Kidney capillary endothelial cell (primary cell): ENCODE measurements at regions not wholly inside any gene's neighbourhood (a gene's known extent, or its start where the extent isn't known, plus 50 kb on each side); places are given as distances from the start of the nearest gene placed in this dataset.

Source experiments
- DNase-seq: peaks from one replicate; pipeline ENCODE4 v3.0.0-alpha.2; 2018; ENCODE audit warnings: low spot score

DNA sequence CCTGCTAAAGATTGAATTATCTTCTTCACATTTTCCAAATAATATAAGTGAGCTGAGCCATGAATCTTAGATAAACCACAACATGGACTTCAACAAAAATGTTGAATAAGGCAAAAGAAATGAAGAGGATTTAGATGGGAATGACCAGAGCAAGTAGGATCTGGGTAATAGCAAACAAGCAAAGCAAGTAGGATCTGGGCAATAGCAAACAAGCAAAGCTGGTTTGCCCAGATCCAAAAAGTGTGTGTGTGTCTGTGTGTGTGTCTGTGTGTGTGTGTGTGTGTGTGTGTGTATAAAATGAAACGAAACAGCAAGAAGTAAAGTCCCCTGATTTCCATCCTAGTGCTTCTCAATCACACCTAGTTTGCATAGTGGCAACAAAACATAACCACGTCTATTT is 549.1 kb downstream of the RERGL start:
- DNase-seq, result no peak

DNA sequence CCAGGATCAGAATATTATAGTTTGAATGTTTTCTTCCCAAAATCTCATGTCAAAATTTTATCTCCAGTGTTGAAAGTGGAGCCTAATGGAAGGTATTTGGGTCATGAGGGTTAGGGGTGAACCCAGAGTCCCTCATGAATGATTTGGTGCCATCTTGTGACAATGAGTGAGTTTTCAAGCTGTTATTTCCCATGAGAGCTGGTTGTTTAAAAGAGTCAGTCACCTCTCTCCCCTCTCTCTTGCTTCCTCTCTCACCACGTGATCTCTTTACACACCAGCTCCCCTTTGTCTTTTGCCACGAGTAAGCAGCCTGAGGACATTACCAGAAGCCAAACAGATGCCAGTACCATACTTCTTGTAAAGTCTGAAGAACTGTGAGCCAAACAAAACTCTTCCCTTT is 561.6 kb downstream of the RERGL start:
- no peak for DNase-seq

DNA sequence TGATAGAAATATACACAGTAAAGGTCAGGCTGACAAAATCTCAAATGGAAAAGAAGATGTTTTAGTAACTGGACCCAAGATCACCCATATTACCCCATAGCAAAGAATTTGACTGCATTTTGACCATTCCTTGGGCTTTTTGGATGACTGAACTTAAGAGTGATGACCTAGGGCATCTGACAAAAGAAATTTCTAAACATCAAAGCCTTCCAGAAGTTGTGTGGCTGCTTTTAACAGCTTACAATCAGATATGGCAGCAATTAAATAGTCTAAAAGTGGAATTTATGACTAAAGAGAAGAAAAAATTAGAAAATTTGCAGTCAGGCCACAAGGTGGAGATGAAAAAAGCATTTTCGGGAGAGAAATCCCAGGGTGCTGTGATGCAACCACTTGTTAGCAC is 563.0 kb downstream of the RERGL start:
- DNase-seq, result no peak

DNA sequence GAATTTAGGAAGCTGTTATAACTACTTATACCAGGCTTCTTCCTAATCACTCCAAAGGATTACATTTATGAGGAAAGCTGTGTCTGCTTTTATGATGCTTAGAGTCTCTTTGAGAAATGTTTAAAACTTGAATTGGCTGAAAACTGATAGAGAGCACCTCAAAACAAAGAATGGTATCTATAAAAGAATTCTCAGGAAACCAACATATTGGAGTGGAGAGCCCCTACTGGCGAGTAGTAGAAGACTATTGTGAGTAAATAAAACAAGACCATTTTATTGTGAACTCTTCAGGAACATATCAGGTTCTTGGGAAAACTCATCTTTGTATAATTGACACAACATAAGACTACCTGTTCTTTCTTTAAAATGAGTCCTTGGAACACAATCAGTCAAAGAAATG is 578.6 kb downstream of the RERGL start:
- no peak for DNase-seq

DNA sequence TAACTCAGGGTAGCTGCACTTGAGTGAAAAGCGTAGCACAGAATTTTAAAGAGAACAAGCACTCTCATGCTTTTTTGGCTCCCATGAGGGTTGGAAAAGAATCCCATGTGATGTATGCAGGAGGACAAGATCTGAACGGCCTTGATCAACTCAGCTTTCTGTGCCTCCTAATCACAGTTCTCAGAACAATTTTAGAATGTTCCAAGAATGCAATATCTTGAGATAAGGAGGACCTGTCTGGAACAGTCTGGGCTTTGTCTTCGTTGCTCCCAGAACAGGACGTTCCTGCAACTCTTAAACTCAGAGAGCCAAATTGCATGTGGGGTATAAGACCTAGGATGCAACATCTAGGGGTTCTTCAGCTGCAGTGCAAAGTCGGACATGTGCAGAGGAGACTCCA is 582.7 kb downstream of the RERGL start:
- DNase-seq, result no peak

DNA sequence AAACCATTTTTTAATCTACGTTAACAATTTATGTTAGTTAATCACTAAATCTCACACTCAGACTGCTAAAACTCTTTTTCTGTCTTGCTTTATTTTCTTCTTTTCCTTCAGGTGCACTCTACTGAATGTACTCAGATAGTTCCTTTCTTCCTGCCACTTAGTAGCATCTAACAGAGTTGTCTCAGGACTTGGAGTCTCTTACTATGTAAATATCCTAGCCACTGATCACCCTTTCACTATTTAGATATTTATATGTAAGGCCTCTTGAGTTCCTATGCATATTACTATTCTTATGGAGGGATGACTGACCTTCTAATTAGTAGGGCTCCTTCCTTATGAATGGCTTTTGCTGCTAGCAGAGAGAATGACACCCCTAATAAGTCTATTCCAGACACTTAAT is 586.3 kb downstream of the RERGL start:
- no peak for DNase-seq

DNA sequence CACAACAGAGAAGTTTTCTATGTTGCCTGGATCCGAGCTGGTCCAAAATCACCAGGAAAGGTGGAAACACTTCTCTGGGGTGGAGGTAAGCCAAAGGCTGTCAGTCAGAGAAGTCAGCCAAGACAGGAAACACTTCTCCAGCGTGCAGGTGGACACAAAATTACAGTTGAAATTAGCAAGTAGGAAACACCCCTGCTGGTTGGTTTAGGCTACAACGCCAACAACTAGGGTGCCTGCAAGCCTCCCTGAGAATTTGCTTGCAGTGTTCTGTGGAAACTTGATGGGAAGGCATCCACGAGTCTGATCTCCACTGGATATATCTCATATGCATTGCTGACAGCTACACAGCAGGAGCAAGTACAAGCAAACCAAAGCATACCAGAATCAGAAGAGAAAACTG is 600.5 kb downstream of the RERGL start:
- DNase-seq, result no peak

DNA sequence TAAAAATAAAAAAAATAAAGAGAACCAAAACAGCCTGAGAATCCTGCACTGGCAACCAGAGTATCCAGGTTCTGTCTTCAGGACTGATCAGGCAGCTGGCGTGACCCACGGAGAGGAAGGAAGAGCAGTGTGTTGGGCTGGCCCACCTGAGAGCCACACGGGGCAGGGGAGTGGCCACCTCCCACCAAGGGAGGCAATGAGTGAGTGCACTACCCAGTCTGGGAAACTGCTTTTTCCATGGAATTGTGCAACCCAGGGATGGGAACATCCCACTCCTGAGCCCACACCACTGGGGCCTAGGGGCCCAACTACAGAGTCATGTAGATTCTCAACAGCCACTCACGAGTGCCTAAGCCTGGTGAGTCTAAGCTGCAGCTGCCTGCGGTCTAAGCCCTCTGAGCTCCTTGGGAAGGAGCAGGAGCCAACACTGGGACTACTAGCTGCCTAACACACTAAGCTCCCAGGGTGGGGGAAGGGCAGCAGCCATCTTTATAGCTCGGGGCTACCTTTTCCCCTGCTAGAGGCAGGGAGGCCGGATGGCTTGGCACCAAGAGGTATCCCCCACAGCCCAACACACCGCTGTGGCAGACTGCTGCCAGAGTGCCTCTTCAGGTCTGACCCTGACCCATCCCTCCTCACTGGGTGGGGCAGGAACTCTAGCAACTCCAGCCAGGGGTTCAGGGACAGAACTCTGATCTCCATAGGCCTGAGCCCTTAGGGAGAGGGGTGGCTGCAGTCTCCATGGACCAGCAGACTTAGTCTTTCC is 610.9 kb downstream of the RERGL start:
- DNase-seq, result no peak

DNA sequence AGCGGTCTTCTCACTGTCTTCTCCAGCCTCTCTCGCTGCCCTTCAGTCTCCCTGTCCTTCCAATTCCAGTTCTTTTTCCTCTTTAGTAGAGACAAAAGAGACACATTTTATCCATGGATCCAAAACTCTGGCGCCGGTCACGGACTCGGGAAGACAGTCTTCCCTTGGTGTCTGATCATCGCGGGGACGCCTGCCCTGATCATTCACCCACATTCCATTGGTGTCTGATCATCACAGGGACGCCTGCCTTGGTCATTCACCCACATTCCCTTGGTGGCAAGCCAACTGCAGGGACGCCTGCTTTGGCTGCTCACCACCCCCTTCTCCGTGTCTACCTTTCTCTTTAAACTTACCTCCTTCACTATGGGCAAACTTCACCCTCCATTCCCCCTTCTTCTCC is 619.5 kb downstream of the RERGL start:
- DNase-seq, result no peak

DNA sequence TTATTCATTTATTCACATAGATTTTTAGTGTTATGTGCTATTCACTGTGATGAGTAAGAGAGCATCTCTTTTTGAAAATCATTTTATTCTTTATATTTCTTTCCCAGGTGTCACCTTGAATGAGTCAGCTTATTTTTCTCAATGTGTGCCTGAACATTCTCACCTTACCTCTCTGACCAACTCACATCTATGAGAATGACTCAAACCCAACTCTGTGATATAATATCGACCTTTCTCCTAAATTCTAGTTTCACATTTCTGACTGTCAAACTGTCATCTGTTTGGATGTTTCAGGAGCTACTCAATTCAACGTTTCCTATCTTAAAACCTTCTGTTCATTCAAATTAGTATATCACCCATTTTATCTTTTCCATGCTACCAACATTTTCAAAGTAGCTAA is 630.8 kb downstream of the RERGL start:
- no peak for DNase-seq

DNA sequence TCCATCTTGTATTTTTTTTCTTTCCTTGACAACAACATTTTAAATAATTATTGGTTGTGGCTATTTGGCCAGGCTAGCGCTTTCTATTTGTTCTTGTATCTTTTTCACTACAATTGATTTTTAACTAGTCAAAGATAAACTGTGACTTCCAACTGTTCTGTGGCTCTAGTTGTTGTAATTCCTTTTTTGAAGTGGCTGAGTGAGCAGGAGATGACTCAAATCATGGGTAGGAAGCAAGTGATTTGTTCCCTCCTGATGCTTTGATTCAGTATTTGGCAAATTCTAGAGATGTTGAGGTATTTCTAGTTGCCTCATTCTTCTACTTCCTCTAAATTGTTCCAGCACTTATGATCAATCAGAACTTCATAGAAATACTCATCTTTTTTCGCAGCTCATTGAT is 633.5 kb downstream of the RERGL start:
- no peak for DNase-seq

DNA sequence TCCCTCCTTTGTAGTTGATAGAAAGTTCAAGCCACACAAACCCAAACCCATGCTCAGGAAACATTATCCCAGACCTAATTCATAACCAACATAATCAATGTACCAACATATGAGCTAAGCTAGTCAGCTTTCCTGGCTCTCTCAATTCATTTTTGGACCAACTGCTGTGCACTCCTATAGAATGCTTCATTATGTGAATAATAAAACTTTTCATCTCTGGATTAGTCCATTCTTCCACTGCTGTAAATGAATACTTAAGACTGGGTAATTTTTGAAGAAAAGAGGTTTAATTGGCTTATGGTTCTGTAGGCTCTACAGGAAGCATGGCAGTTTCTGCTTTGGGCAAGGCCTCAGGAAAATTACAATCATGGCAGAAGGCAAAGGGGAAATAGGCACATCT is 651.9 kb downstream of the RERGL start:
- no peak for DNase-seq

DNA sequence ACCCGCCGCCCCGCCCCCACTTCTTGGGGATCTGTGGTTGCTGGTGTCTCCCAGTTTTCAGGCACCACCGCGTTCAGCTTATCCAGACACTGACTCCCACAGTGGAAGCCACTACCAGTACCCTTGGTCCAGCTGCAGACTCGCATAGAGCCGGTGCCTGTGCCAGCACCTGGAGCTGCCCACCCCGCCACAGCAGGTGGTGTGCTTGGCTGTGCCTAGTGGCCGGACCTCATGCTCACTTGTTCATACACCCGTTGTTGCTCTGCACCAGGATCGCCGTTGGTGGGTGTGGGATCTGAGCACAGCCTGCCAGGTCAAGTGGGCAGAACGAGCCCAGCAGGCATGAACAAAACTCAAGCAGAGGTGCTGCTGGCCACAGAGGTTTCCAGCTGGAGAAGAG is 673.2 kb downstream of the RERGL start:
- DNase-seq, result no peak

DNA sequence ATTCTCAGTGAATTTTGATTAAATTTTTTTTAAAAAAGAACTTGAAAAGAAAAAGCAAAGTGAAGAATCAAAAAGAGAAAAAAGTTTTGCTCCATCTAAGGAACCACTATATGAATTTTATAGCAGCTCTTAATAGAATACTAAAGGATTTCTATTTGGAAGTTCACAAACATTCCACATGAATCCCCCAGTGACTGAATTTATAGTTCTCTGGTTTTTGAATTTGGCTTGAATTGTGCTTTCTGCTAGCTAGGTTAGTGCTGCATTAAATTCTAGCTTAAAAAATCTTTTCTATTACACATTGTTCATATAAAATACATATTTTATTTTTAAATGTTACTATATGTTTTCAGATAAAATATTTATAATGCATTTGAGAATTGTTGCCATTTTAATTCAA is 675.4 kb downstream of the RERGL start:
- DNase-seq, result no peak

DNA sequence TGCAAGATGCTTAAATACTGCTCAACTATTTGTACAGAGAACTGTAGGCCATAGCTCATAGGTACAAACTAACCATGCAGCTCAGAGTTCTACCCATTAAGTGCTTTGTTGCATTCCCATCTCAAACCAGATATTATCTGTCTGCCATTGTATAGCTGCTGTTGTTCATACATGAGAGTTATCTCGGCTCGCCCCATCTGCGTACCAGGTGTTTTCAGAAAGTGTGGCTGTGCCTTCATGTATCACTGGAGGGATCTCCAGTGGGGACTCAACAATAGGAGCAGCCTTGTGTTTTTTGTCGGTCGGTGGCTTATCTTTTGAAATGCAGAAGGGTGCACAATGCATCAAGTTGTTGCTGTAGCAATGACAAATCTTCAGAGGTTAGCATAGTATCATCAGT is 678.3 kb downstream of the RERGL start:
- no peak for DNase-seq

DNA sequence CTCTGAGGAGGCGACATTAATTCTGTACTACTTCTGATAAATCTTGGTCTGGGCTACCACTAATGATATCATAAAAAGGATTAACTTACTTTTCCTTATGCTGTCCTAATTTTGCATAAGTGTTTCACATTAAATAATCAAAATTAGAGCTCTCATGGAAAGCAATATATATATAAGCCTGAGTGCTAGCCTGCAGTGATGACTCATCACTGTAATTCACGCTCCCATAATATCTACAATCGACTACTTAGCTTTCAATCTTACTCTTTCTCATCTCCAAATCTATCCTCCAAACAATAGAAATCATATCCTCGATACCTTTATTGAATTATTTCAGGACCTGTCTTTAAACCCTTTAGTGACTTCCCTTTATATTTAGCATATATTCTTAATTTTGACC is 701.3 kb downstream of the RERGL start:
- DNase-seq, result no peak

DNA sequence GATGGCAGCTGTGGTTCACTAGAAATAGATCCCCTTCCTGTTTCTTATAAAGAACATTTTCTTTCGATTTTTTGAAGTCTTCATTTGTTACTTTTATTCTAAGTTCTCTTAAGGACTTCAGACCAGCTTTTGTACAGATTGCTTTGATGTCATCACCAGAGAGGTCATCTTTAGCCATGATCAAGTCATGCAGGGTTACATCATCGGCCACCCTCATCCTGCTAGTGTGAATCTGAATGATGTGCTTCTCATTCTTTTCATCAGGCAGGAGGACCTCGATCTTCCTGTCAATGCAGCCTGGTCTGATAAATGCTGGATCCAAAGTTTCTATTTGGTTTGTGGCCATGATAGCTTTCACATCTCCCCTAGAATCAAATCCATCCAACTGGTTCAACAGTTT is 706.7 kb downstream of the RERGL start:
- DNase-seq, result no peak

DNA sequence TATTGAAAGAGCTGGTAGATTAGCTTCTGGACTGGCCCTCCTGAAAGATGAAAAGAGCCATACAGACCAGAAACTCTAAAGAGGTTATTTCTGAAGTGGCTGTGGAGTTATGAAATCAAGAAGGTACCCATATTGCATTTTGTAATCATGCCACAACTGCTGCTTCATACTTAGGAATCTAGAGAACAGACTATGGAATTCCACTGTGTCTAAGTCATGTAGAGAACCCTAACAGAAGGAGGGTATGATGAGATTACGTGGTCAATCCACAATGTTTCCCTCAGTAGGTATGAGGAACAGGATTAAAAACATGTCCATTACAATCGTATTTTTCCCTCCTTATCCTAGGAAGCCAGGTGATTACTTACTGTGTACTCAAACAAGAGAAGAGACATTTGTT is 708.8 kb downstream of the RERGL start:
- DNase-seq, result no peak

DNA sequence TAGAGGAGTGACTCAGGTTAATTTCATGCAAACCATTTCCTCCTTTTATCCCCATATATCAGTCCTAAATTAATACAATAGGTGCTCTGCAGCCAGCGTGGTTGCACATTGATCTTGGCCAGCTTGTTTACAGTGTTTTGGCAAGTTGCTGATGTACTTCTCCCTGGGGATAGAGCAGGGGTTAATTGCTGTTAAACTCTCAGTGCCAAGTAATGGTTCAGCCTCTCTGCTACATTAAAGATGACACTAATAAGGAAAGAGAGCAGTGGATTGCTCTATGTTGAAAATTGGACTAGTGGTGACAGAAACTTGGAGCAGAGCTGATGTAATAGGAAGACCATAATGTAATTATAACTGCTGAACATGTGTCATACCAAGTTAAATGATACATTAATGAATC is 717.5 kb downstream of the RERGL start:
- no peak for DNase-seq

DNA sequence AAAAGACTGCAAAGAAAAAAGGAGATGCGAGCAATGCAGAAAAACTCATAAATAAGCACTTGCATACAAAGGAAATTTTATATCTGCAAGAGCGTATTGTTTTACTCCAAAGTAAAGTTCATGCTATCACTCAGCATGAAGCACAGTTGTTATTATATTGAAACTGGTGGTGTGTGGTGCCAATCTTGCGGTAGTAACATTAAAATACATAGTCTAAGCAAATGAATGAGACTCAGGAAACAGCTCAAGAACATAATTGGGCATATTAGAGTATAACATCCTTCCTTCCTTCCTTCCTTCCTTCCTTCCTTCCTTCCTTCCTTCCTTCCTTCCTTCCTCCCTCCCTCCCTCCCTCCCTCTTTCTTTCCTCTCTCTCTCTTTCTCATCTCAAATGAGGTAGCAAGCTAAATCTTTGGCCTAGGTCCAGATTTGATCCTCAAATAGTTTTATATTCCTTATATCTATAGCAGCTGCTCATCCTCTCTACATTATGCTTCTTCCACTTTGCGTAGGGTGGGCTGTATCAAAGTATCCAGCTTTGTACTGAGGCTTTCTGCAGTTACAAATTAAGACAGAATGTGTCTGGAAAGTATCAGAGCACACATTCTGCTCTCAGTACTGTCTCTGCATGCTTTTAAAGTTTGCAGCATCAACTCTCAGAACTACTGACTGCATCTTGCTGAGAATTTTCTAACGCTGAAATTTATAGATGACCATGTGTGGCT is 718.3 kb downstream of the RERGL start:
- DNase-seq, result no peak

DNA sequence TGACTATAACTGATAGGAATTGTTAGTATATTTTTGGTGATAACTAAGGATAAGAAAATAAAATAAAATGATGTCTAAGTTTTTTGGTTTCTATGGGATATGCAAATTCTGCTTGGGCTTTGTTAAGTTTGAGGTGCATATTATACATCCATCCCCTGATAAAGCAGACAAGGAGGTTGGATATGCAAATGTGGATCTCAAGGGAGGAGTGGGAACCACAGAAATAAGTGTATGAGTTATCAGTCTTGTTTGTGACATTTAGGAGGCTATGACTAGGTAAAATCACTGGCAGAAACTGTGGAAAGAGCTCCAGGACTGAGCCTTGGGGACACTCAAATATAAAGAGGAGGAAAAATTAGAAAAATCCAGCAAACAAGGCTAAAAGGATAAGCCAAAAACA is 719.4 kb downstream of the RERGL start:
- no peak for DNase-seq

DNA sequence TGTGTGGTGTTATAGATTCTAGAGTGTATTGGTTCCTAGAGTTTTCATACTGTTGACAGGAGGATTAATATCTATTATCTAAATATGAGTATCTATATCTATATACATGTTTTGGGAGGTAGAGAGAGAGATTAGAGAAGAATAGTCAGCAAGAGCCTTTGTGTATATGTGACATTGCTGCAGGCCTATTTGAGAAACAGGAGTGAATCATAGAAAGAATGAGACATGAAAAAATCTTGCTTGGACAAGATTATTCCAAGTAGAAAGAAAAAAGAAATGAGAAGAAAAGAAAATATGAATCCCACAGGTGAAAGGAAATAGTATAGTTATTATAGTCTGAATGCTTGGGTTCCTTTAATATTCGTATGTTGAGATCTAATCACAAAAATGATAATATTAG is 720.4 kb downstream of the RERGL start:
- no peak for DNase-seq

DNA sequence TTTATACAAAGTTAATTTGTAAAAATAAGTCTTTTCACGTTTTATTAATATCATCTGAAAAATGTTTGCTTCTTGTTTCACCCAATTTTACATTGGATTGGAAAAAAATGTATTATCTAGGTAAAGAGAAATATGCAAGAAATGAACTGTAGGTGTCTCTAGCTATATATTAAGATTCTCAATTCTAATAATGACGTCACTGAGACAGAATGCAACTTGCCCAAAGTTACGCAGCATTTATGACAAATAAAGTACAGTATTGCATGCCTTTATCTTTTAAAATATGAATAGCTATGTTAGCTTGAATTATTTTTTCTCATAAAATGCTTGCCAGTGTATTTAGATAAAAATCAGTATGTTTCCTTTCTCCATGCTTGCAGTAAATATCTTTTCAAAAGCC is 728.8 kb downstream of the RERGL start:
- no peak for DNase-seq

DNA sequence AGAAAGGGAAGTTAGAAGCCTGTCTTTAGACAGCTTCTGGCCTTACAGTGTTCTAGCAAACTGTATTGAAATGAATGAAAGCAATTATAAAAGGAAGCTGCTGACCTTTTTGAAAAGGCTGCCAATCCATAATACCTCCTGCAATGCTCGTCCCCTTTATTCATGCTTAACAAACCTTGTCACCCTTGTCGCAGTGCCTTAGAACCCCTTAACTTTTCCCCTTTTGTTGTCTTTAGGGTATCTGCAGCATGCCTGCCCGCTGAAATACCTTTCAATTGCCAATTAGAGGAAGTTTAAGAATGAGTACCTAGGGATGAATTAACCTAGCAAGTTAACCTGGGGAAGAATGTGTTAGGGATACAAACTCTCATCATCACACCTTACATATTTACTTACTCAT is 731.2 kb downstream of the RERGL start:
- DNase-seq, result no peak
